HCT116 (cell line): ENCODE measurements at regions not wholly inside any gene's neighbourhood (a gene's known extent, or its start where the extent isn't known, plus 50 kb on each side); places are given as distances from the start of the nearest gene placed in this dataset.

Experiments used
- ATAC-seq: fragments of 200-7000 bp; cut with Tn5 transposase; 2 replicates; pipeline ENCODE4 v1.9.1; 2020; ENCODE audit warnings: mild to moderate bottlenecking, moderate library complexity
- BruUV-seq: library from RNA; stranded (reverse); fragments of 400-500 nt; replicated peaks from 2 replicates; lab custom pipeline; 2021; lab: Mats Ljungman, UMichigan
- CTCF ChIA-PET: fragments of 300-600 bp; sonication (Branson Sonifier 250); formaldehyde crosslinking; loops from one replicate; lab custom pipeline; 2021; ENCODE audit warnings: antibody characterized with exemption; lab: Charles Lee
- POLR2A ChIA-PET: fragments of 300-600, 350-600 bp; sonication (Branson Sonifier 250); formaldehyde crosslinking; loops from one replicate; lab custom pipeline; 2021; ENCODE audit warnings: antibody characterized with exemption; lab: Charles Lee
- RAD21 ChIA-PET, 2 experiments: fragments of 300-600 bp; sonication (Branson Sonifier 250); formaldehyde crosslinking; loops; one replicate each; lab custom pipeline; 2023; ENCODE audit warnings: low total read pairs in 2 of 2; ENCODE audit not compliant: uncharacterized antibody in 2 of 2, unreplicated experiment in 2 of 2, low non-redundant PET in 1 of 2; lab: Charles Lee
- DNase-seq: peaks from one replicate; pipeline ENCODE4 v3.0.0-alpha.2; 2010; ENCODE audit warnings: low read depth, low spot score
- H2AFZ ChIP-seq: fragments of 200-600 bp; shearing (Covaris generic), sonication (generic); 2 replicates; pipeline ENCODE4 v1.6.1; 2017; ENCODE audit warnings: low read depth, mixed run types, mixed read lengths, antibody characterized with exemption, low read length; ENCODE audit not compliant: poor library complexity, severe bottlenecking
- H3K27ac ChIP-seq: 2 replicates; pipeline ENCODE4 v1.5.1; 2012; ENCODE audit warnings: low read depth, low read length
- H3K27me3 ChIP-seq: fragments of 200-600 bp; sonication (generic); 2 replicates; pipeline ENCODE4 v1.6.1; 2016; ENCODE audit warnings: mixed run types, low read length, mixed read lengths; ENCODE audit not compliant: insufficient read depth
- H3K36me3 ChIP-seq, 2 experiments: fragments of 200-500 bp in 1 of 2; fragments of 200-600 bp in 1 of 2; sonication (Bioruptor generic) in 1 of 2; sonication (generic) in 1 of 2; 2 replicates each; pipeline versions ENCODE4 v1.5.1 to v1.6.1; 2014 to 2016; ENCODE audit warnings: low read length in 2 of 2, inconsistent platforms in 1 of 2, mixed read lengths in 1 of 2, mixed run types in 1 of 2; ENCODE audit not compliant: insufficient read depth in 2 of 2, control insufficient read depth in 1 of 2
- H3K4me1 ChIP-seq, 2 experiments: fragments of 200-600 bp in 1 of 2; sonication (generic) in 1 of 2; 2 replicates each; pipeline versions ENCODE4 v1.5.1 to v1.6.1; 2012 to 2017; ENCODE audit warnings: low read length in 2 of 2, inconsistent platforms in 1 of 2, mild to moderate bottlenecking in 1 of 2, mixed read lengths in 1 of 2, mixed run types in 1 of 2, moderate library complexity in 1 of 2; ENCODE audit not compliant: insufficient read depth in 2 of 2, control insufficient read depth in 1 of 2
- H3K4me2 ChIP-seq: fragments of 200-600 bp; sonication (generic); 2 replicates; pipeline ENCODE4 v1.6.1; 2017; ENCODE audit warnings: mixed run types, low read length, mixed read lengths
- H3K4me3 ChIP-seq, 2 experiments: fragments of 200-600 bp in 1 of 2; sonication (generic) in 1 of 2; replicated peaks in 1 of 2; 2 replicates each; pipeline ENCODE4 v1.5.1; 2011 to 2016; ENCODE audit warnings: low read length in 2 of 2, control low read depth in 1 of 2, low read depth in 1 of 2, mild to moderate bottlenecking in 1 of 2, mixed read lengths in 1 of 2, mixed run types in 1 of 2
- H3K79me2 ChIP-seq: fragments of 200-600 bp; sonication (generic); 2 replicates; pipeline ENCODE4 v1.6.1; 2017; ENCODE audit warnings: mild to moderate bottlenecking, mixed run types, low read length, moderate library complexity, mixed read lengths; ENCODE audit not compliant: insufficient read depth
- H3K9ac ChIP-seq: fragments of 200-600 bp; sonication (generic); 2 replicates; pipeline ENCODE4 v1.6.1; 2016; ENCODE audit warnings: low read length, mixed read lengths
- H3K9me2 ChIP-seq: fragments of 200-600 bp; sonication (generic), shearing (Covaris generic); 2 replicates; pipeline ENCODE4 v1.6.1; 2017; ENCODE audit warnings: mixed run types, mild to moderate bottlenecking, moderate library complexity; ENCODE audit not compliant: insufficient read depth
- H3K9me3 ChIP-seq, 2 experiments: fragments of 200-500 bp in 1 of 2; fragments of 200-600 bp in 1 of 2; sonication (Bioruptor generic) in 1 of 2; sonication (generic) in 1 of 2; 2 replicates each; pipeline ENCODE4 v1.6.1; 2014 to 2017; ENCODE audit warnings: low read length in 2 of 2, mixed read lengths in 2 of 2, inconsistent platforms in 1 of 2, low read depth in 1 of 2, mild to moderate bottlenecking in 1 of 2, mixed run types in 1 of 2, moderate library complexity in 1 of 2; ENCODE audit not compliant: control insufficient read depth in 1 of 2, insufficient read depth in 1 of 2
- H4K20me1 ChIP-seq: fragments of 200-600 bp; sonication (generic), shearing (Covaris generic); 2 replicates; pipeline ENCODE4 v1.6.1; 2017; ENCODE audit warnings: mixed run types, mild to moderate bottlenecking, moderate library complexity; ENCODE audit not compliant: insufficient read depth
- ATF3 ChIP-seq: IDR thresholded peaks from 2 replicates; pipeline ENCODE4 v1.6.1; 2012
- CBX3 ChIP-seq: IDR thresholded peaks from 2 replicates; pipeline ENCODE4 v1.6.1; 2012; ENCODE audit warnings: low read depth
- EGR1 ChIP-seq: IDR thresholded peaks from 2 replicates; pipeline ENCODE4 v1.6.1; 2012; ENCODE audit warnings: low read depth
- ELF1 ChIP-seq: IDR thresholded peaks from 2 replicates; pipeline ENCODE4 v1.6.1; 2012; ENCODE audit warnings: low read depth, borderline replicate concordance
- EZH2 ChIP-seq: fragments of 200-600 bp; sonication (generic); IDR thresholded peaks from 2 replicates; pipeline ENCODE4 v1.6.1; 2017; ENCODE audit warnings: antibody characterized with exemption, mixed run types
- FOSL1 ChIP-seq: IDR thresholded peaks from 2 replicates; pipeline ENCODE4 v1.6.1; 2012; ENCODE audit warnings: low read depth
- JUND ChIP-seq: IDR thresholded peaks from 2 replicates; pipeline ENCODE4 v1.6.1; 2012
- MAX ChIP-seq: IDR thresholded peaks from 2 replicates; pipeline ENCODE4 v1.6.1; 2012
- RAD21 ChIP-seq: IDR thresholded peaks from 2 replicates; pipeline ENCODE4 v1.6.1; 2012; ENCODE audit warnings: low read depth, mild to moderate bottlenecking
- SIN3A ChIP-seq: IDR thresholded peaks from 2 replicates; pipeline ENCODE4 v1.6.1; 2012; ENCODE audit warnings: low read depth
- SP1 ChIP-seq: IDR thresholded peaks from 2 replicates; pipeline ENCODE4 v1.6.1; 2012; ENCODE audit warnings: low read depth
- SRF ChIP-seq: IDR thresholded peaks from 2 replicates; pipeline ENCODE4 v1.6.1; 2012; ENCODE audit warnings: low read depth
- YY1 ChIP-seq: IDR thresholded peaks from 2 replicates; pipeline ENCODE4 v1.6.1; 2011; ENCODE audit warnings: low read length, low read depth, moderate library complexity, mild to moderate bottlenecking; ENCODE audit not compliant: insufficient replicate concordance; ENCODE audit errors: extremely low read depth
- ZFX ChIP-seq: fragments of 450-650 bp; IDR thresholded peaks from 2 replicates; pipeline ENCODE4 v1.6.1; 2017
- ZNF274 ChIP-seq: fragments of 200-500 bp; sonication (Bioruptor generic); IDR thresholded peaks from 2 replicates; pipeline ENCODE4 v1.6.1; 2014; ENCODE audit warnings: mild to moderate bottlenecking, low read depth, low read length, inconsistent platforms
- intact Hi-C: fragments of 100-400 bp; cut with micrococcal nuclease; formaldehyde crosslinking; loops from 2 replicates; pipeline ENCODE4 v1.10.0; 2022
- TF ChIP-seq, protein P1 (sequence below): IDR thresholded peaks from 2 replicates; pipeline ENCODE4 v1.6.1; 2011; ENCODE audit warnings: mild to moderate bottlenecking, low read length, moderate library complexity; ENCODE audit not compliant: insufficient replicate concordance; ENCODE audit errors: extremely low read depth

GRCh38 chr6:6982663-6983062 lies 125.1 kb upstream of the RREB1 start:
- BruUV-seq, result no TSS peak
- Histone ChIP-seq H3K27ac (no peak overlapping the region), H3K9me3 (no peaks in the 10 kb centered on the region), H3K4me1 (peaks cover 9 to 27% of the 10 kb centered on the region in 2 experiments), H3K9me2 (no peaks in the 10 kb centered on the region), H2AFZ (peak overlapping the region; percentile 30), H3K79me2 (no peaks in the 10 kb centered on the region), H3K36me3 (no peaks in the 10 kb centered on the region), H3K9ac (no peak overlapping the region), H4K20me1 (no peaks in the 10 kb centered on the region), H3K4me3 (no peak overlapping the region), H3K27me3 (no peaks in the 10 kb centered on the region), H3K4me2 (peak overlapping the region; percentile 64)
- DNase-seq (no peak), ATAC-seq (0 out of 2 replicates have a peak, but pooled peaks have one; percentile 33)
- ChIA-PET POLR2A (no interaction called here), CTCF (no interaction called here), RAD21 (no interaction called here)
- TF ChIP-seq, protein P1, sequence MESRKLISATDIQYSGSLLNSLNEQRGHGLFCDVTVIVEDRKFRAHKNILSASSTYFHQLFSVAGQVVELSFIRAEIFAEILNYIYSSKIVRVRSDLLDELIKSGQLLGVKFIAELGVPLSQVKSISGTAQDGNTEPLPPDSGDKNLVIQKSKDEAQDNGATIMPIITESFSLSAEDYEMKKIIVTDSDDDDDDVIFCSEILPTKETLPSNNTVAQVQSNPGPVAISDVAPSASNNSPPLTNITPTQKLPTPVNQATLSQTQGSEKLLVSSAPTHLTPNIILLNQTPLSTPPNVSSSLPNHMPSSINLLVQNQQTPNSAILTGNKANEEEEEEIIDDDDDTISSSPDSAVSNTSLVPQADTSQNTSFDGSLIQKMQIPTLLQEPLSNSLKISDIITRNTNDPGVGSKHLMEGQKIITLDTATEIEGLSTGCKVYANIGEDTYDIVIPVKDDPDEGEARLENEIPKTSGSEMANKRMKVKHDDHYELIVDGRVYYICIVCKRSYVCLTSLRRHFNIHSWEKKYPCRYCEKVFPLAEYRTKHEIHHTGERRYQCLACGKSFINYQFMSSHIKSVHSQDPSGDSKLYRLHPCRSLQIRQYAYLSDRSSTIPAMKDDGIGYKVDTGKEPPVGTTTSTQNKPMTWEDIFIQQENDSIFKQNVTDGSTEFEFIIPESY, result no peak
- TF ChIP-seq EGR1, result peak; percentile 55
- no peak for TF ChIP-seq MAX
- TF ChIP-seq SP1, result peak; percentile 15; the same call in 1 of the 2 replicates
- intact Hi-C loops, result no loop called here

GRCh38 chr6:6984585-6985366 lies 123.0 kb upstream of the RREB1 start:
- no peaks in the 10 kb centered on the region for H3K36me3 ChIP-seq
- no peak overlapping the region for H3K27ac ChIP-seq
- ATAC-seq (no peak), DNase-seq (no peak)
- no TSS peak for BruUV-seq
- ChIA-PET POLR2A (no interaction called here), RAD21 (no interaction called here), CTCF (no interaction called here)
- no peaks in the 10 kb centered on the region for H3K9me3 ChIP-seq
- no peaks in the 10 kb centered on the region for H4K20me1 ChIP-seq
- no peak overlapping the region for H3K4me2 ChIP-seq
- H3K4me3 ChIP-seq, result no peak overlapping the region
- no peak overlapping the region for H2AFZ ChIP-seq
- H3K79me2 ChIP-seq, result no peaks in the 10 kb centered on the region
- no peaks in the 10 kb centered on the region for H3K9me2 ChIP-seq
- H3K9ac ChIP-seq, result no peak overlapping the region
- intact Hi-C loops, result no loop called here
- H3K4me1 ChIP-seq, result peaks cover 9 to 27% of the 10 kb centered on the region in 2 experiments
- no peaks in the 10 kb centered on the region for H3K27me3 ChIP-seq
- TF ChIP-seq SIN3A (no peak), JUND (no peak), YY1 (no peak), ZFX (no peak), ZNF274 (no peak), MAX (no peak), ATF3 (no peak), EZH2 (no peak), EGR1 (no peak), CBX3 (no peak), SRF (no peak), RAD21 (no peak), FOSL1 (no peak), ELF1 (no peak)
- TF ChIP-seq, protein P1, result no peak
